ENCODE measurements at regions not wholly inside any gene's neighbourhood (a gene's known extent, or its start where the extent isn't known, plus 50 kb on each side); places are given as distances from the start of the nearest gene placed in this dataset.

DNA sequence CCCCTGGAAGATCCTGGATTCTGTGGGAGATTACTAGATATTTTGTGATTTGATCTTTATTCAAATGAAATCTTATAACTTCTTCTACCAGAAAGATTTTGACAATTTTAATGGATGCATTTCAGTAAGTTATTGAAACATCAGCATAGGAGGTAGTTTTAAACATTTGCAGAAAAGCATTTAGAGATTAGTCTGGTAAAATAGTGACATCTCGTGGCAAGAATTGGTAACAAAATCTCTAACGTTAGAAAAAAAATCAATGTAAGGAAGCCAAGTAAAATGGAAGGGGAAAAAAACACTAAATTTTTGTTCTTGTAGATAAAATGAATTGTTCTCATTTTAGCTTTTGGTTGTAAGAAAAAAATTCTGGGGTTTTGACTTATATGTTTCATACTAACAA lies 73.3 kb downstream of the TASL start:
- Histone ChIP-seq H3K27me3 (no peaks in the 10 kb centered on the region), H3K9me3 (no peaks in the 10 kb centered on the region), H3K27ac (replicated peaks in 1 of 4) (no peak overlapping the region), H3K36me3 (no peaks in the 10 kb centered on the region), H3K4me1 (no peaks in the 10 kb centered on the region), H3K4me3 (no peak overlapping the region)
- DNase-seq (ENCODE audit: extremely low spot score): no peak
- TF ChIP-seq CTCF (IDR thresholded peaks at IDR 0.05) (peak; percentile 42 to 54 (median 42)), EP300 (IDR thresholded peaks at IDR 0.05) (no peak)
- WGBS: 0% methylated on average over 2 of the region's 2 CpGs
- intact Hi-C loops (cut with DNase I): loop anchor here (10.0 kb wide), 1 partner anchor 230 kb away; no protein-coding TSS in a partner anchor

DNA sequence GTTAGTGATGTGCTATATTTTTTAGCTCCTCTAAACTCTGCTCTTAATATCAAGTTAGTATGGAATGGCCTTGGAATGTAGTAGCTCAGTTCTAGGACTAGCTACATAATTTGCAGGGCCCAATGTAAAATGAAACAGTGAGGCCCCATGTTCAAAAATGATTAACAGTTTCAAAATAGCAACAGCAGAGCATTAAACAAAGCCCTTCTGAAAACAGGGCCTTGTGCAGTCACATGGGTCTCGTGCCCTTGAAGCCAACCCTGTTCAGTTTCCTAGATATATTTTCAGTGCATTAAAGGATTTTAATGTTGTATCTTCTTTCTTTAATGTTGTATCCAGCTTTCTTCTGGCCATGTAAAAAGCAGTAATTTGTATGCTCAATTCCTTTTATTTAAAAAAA lies 82.1 kb downstream of the TASL start:
- Histone ChIP-seq H3K36me3 (no peaks in the 10 kb centered on the region), H3K27ac (replicated peaks in 1 of 4) (no peak overlapping the region), H3K4me1 (no peaks in the 10 kb centered on the region), H3K9me3 (no peaks in the 10 kb centered on the region), H3K4me3 (no peak overlapping the region), H3K27me3 (no peaks in the 10 kb centered on the region)
- TF ChIP-seq POLR2A (IDR thresholded peaks at IDR 0.05; ENCODE audit: low read depth) (no peak), CTCF (IDR thresholded peaks at IDR 0.05) (no peak), POLR2AphosphoS5 (IDR thresholded peaks at IDR 0.05) (no peak), EP300 (IDR thresholded peaks at IDR 0.05) (no peak)
- WGBS: 58% methylated on average over 1 of the region's 1 CpG
- intact Hi-C loops (cut with DNase I): no loop called here
- DNase-seq (ENCODE audit: extremely low spot score): no peak

GRCh38 chrX:30493348-30493747 lies 84.2 kb downstream of the TASL start:
- intact Hi-C loops (cut with DNase I): no loop called here
- Histone ChIP-seq H3K4me3 (no peak overlapping the region), H3K27ac (replicated peaks in 1 of 4) (no peak overlapping the region), H3K4me1 (no peaks in the 10 kb centered on the region), H3K27me3 (no peaks in the 10 kb centered on the region), H3K9me3 (no peaks in the 10 kb centered on the region), H3K36me3 (no peaks in the 10 kb centered on the region)
- 55% methylated on average over 1 of the region's 1 CpG for WGBS
- TF ChIP-seq CTCF (IDR thresholded peaks at IDR 0.05): no peak
- TF ChIP-seq EP300 (IDR thresholded peaks at IDR 0.05): no peak
- no peak for DNase-seq (ENCODE audit: extremely low spot score)

DNA sequence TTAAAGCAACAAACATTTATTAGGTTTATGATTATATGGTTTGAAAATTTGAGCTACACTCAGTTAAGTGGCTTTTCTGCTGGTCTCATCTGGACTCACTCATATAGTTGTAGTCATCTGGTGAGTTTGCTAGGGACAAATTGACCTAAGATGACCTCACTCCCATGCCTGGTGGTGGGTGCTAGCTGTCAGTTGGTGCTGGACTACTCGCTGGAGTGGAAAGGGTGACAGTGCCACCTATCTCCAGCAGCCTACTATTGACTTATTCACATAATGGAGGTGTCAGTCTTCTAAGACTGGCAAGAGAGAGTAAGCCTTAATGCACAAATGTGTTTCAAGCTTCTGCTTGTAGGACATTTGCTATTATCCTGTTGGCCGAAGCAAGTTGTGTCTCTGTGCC lies 88.2 kb downstream of the TASL start:
- no peak for TF ChIP-seq CTCF (IDR thresholded peaks at IDR 0.05)
- no peak for TF ChIP-seq POLR2A (IDR thresholded peaks at IDR 0.05; ENCODE audit: low read depth)
- no peak for TF ChIP-seq EP300 (IDR thresholded peaks at IDR 0.05)
- no peak for TF ChIP-seq POLR2AphosphoS5 (IDR thresholded peaks at IDR 0.05)
- DNase-seq (ENCODE audit: extremely low spot score): no peak
- Histone ChIP-seq H3K9me3 (no peaks in the 10 kb centered on the region), H3K4me1 (no peaks in the 10 kb centered on the region), H3K27ac (replicated peaks in 1 of 4) (no peak overlapping the region), H3K27me3 (no peaks in the 10 kb centered on the region), H3K36me3 (no peaks in the 10 kb centered on the region), H3K4me3 (no peak overlapping the region)
- WGBS: 100% methylated on average over 1 of the region's 2 CpGs
- intact Hi-C loops (cut with DNase I): no loop called here

GRCh38 chrX:30488092-30488491 lies 89.5 kb downstream of the TASL start:
- WGBS: 49% methylated on average over 3 of the region's 3 CpGs
- H3K9me3 ChIP-seq: no peaks in the 10 kb centered on the region
- no peak for TF ChIP-seq CTCF (IDR thresholded peaks at IDR 0.05)
- H3K36me3 ChIP-seq: no peaks in the 10 kb centered on the region
- H3K27ac ChIP-seq (replicated peaks in 1 of 4): no peak overlapping the region
- no peaks in the 10 kb centered on the region for H3K4me1 ChIP-seq
- no peaks in the 10 kb centered on the region for H3K27me3 ChIP-seq
- intact Hi-C loops (cut with DNase I): no loop called here
- no peak overlapping the region for H3K4me3 ChIP-seq
- no peak for DNase-seq (ENCODE audit: extremely low spot score)

Data from esophagus muscularis mucosa (tissue), 4 donors.